ENCODE measurements at regions not wholly inside any gene's neighbourhood (a gene's known extent, or its start where the extent isn't known, plus 50 kb on each side); places are given as distances from the start of the nearest gene placed in this dataset.
"Not testable (repeated sequence)": the region's sequence is repeated elsewhere in the genome, so short reads cannot be mapped to it uniquely, and the experiment has no call there.

- no peak for DNase-seq (ENCODE audit: low read depth in 1 of 2, low spot score in 1 of 2)
Observed at GRCh38 chr4:179728305-179728704, 2286.1 kb upstream of the AGA start.

- DNase-seq (ENCODE audit: low read depth in 1 of 2, low spot score in 1 of 2) = not testable (repeated sequence)
Observed at GRCh38 chr4:179736820-179737219, 2294.6 kb upstream of the AGA start.

- no peak for DNase-seq (ENCODE audit: low read depth in 1 of 2, low spot score in 1 of 2)
Observed at GRCh38 chr4:179738822-179739221, 2296.6 kb upstream of the AGA start.

GRCh38 chr4:179747218-179747910 is 2305.1 kb upstream of the AGA start:
- DNase-seq (ENCODE audit: low read depth in 1 of 2, low spot score in 1 of 2) = no peak

- DNase-seq (ENCODE audit: low read depth in 1 of 2, low spot score in 1 of 2) = no peak
Observed at GRCh38 chr4:179748837-179749236, 2306.6 kb upstream of the AGA start.

- no peak for DNase-seq (ENCODE audit: low read depth in 1 of 2, low spot score in 1 of 2)
Observed at GRCh38 chr4:179750374-179750773, 2308.1 kb upstream of the AGA start.

GRCh38 chr4:179751669-179752068 is 2309.4 kb upstream of the AGA start:
- DNase-seq (ENCODE audit: low read depth in 1 of 2, low spot score in 1 of 2) = no peak

- no peak for DNase-seq (ENCODE audit: low read depth in 1 of 2, low spot score in 1 of 2)
Observed at GRCh38 chr4:179755322-179755721, 2313.1 kb upstream of the AGA start.

- no peak for DNase-seq (ENCODE audit: low read depth in 1 of 2, low spot score in 1 of 2)
Observed at GRCh38 chr4:179757641-179758040, 2315.4 kb upstream of the AGA start.

- DNase-seq (ENCODE audit: low read depth in 1 of 2, low spot score in 1 of 2) = no peak
Observed at GRCh38 chr4:179762840-179763239, 2320.6 kb upstream of the AGA start.

- no peak for DNase-seq (ENCODE audit: low read depth in 1 of 2, low spot score in 1 of 2)
Observed at GRCh38 chr4:179766938-179767337, 2324.7 kb upstream of the AGA start.

- no peak for DNase-seq (ENCODE audit: low read depth in 1 of 2, low spot score in 1 of 2)
Observed at GRCh38 chr4:179768996-179769395, 2326.8 kb upstream of the AGA start.

GRCh38 chr4:179797738-179798137 is 2355.5 kb upstream of the AGA start:
- DNase-seq (ENCODE audit: low read depth in 1 of 2, low spot score in 1 of 2) = no peak

- no peak for DNase-seq (ENCODE audit: low read depth in 1 of 2, low spot score in 1 of 2)
Observed at GRCh38 chr4:179803857-179804256, 2361.6 kb upstream of the AGA start.

- no peak for DNase-seq (ENCODE audit: low read depth in 1 of 2, low spot score in 1 of 2)
Observed at GRCh38 chr4:179804440-179804839, 2362.2 kb upstream of the AGA start.

- no peak for DNase-seq (ENCODE audit: low read depth in 1 of 2, low spot score in 1 of 2)
Observed at GRCh38 chr4:179817317-179817716, 2375.1 kb upstream of the AGA start.

- DNase-seq (ENCODE audit: low read depth in 1 of 2, low spot score in 1 of 2) = no peak
Observed at GRCh38 chr4:179823342-179823741, 2381.1 kb upstream of the AGA start.

- no peak for DNase-seq (ENCODE audit: low read depth in 1 of 2, low spot score in 1 of 2)
Observed at GRCh38 chr4:179831274-179831673, 2389.0 kb upstream of the AGA start.

GRCh38 chr4:179836179-179837075 is 2394.2 kb upstream of the AGA start:
- no peak for DNase-seq (ENCODE audit: low read depth in 1 of 2, low spot score in 1 of 2)

GRCh38 chr4:179843370-179843769 is 2399.8 kb upstream of the TENM3 start:
- DNase-seq (ENCODE audit: low read depth in 1 of 2, low spot score in 1 of 2) = no peak

GRCh38 chr4:179855469-179855868 is 2387.7 kb upstream of the TENM3 start:
- no peak for DNase-seq (ENCODE audit: low read depth in 1 of 2, low spot score in 1 of 2)

- DNase-seq (ENCODE audit: low read depth in 1 of 2, low spot score in 1 of 2) = no peak
Observed at GRCh38 chr4:179858221-179858620, 2385.0 kb upstream of the TENM3 start.
